CD4-positive, alpha-beta T cell (primary cell): ENCODE measurements at regions not wholly inside any gene's neighbourhood (a gene's known extent, or its start where the extent isn't known, plus 50 kb on each side); places are given as distances from the start of the nearest gene placed in this dataset.
"Not testable (repeated sequence)": the region's sequence is repeated elsewhere in the genome, so short reads cannot be mapped to it uniquely, and the experiment has no call there.

Source experiments
- ATAC-seq: fragments of 200-7000 bp; cut with Tn5 transposase; one replicate; pipeline ENCODE4 v1.10.0; 2022; ENCODE audit warnings: mild to moderate bottlenecking; ENCODE audit not compliant: poor library complexity
- CTCF ChIA-PET: fragments of 350-600 bp; sonication (Branson Sonifier 250); formaldehyde crosslinking; loops from one replicate; lab custom pipeline; 2021; ENCODE audit warnings: antibody characterized with exemption, inconsistent platforms; lab: Charles Lee
- POLR2A ChIA-PET: fragments of 350-600 bp; sonication (Branson Sonifier 250); formaldehyde crosslinking; loops from one replicate; lab custom pipeline; 2021; ENCODE audit warnings: antibody characterized with exemption, inconsistent platforms; lab: Charles Lee
- DNase-seq, 14 experiments: peaks; one replicate each; pipeline ENCODE4 v3.0.0-alpha.2; 2013 to 2020; ENCODE audit warnings: mixed read lengths in 2 of 14
- H3K27ac ChIP-seq, 2 donors: one replicate each; pipeline versions ENCODE4 v1.5.1 to v1.7.0; 2013; ENCODE audit warnings: low read length in 2 of 2, low read depth in 1 of 2, mild to moderate bottlenecking in 1 of 2
- H3K27me3 ChIP-seq, 2 experiments: 1 replicate in 1 of 2; 2 replicates in 1 of 2; pipeline versions ENCODE4 v1.6.1 to v1.7.0; 2013; ENCODE audit warnings: low read length in 2 of 2, control low read depth in 1 of 2, mild to moderate bottlenecking in 1 of 2, moderate library complexity in 1 of 2; ENCODE audit not compliant: insufficient read depth in 2 of 2, control insufficient read depth in 1 of 2
- H3K36me3 ChIP-seq: one replicate; pipeline ENCODE4 v1.6.1; 2013; ENCODE audit warnings: low read length, control low read depth; ENCODE audit not compliant: insufficient read depth
- H3K4me1 ChIP-seq: one replicate; pipeline ENCODE4 v1.6.1; 2013; ENCODE audit warnings: low read length, control low read depth; ENCODE audit not compliant: insufficient read depth
- H3K4me3 ChIP-seq: one replicate; pipeline ENCODE4 v1.5.1; 2013; ENCODE audit warnings: mild to moderate bottlenecking, low read length, moderate library complexity
- H3K9me3 ChIP-seq, 2 experiments: 1 replicate in 1 of 2; 2 replicates in 1 of 2; pipeline versions ENCODE4 v1.6.1 to v1.7.0; 2013; ENCODE audit warnings: low read length in 2 of 2, mild to moderate bottlenecking in 2 of 2, control low read depth in 1 of 2, moderate library complexity in 1 of 2; ENCODE audit not compliant: control insufficient read depth in 1 of 2, insufficient read depth in 1 of 2
- H3K27ac Mint-ChIP-seq: one replicate; pipeline ENCODE4 v1.8.0; 2020; ENCODE audit warnings: mixed read lengths
- H3K27me3 Mint-ChIP-seq: one replicate; pipeline ENCODE4 v1.8.0; 2021; ENCODE audit warnings: mixed read lengths
- H3K36me3 Mint-ChIP-seq: one replicate; pipeline ENCODE4 v1.8.0; 2021; ENCODE audit warnings: low read depth, mixed read lengths
- H3K4me1 Mint-ChIP-seq: one replicate; pipeline ENCODE4 v1.8.0; 2021; ENCODE audit warnings: low read depth, mixed read lengths
- H3K4me3 Mint-ChIP-seq: one replicate; pipeline ENCODE4 v1.8.0; 2020; ENCODE audit warnings: mild to moderate bottlenecking, mixed read lengths
- H3K9me3 Mint-ChIP-seq: one replicate; pipeline ENCODE4 v1.8.0; 2020; ENCODE audit warnings: mixed read lengths
- intact Hi-C, 2 experiments: fragments of 100-400 bp; cut with DNase I in 1 of 2; cut with micrococcal nuclease in 1 of 2; formaldehyde crosslinking; loops; one replicate each; pipeline versions ENCODE4 v1.15.1 to v1.9.0; 2023 to 2025; cut with DNase I, micrococcal nuclease
- TF ChIP-seq, protein P1 (sequence below): fragments of 200-600 bp; IDR thresholded peaks from one replicate; pipeline ENCODE4 v1.8.0; 2022; ENCODE audit warnings: antibody characterized with exemption, mild to moderate bottlenecking

DNA sequence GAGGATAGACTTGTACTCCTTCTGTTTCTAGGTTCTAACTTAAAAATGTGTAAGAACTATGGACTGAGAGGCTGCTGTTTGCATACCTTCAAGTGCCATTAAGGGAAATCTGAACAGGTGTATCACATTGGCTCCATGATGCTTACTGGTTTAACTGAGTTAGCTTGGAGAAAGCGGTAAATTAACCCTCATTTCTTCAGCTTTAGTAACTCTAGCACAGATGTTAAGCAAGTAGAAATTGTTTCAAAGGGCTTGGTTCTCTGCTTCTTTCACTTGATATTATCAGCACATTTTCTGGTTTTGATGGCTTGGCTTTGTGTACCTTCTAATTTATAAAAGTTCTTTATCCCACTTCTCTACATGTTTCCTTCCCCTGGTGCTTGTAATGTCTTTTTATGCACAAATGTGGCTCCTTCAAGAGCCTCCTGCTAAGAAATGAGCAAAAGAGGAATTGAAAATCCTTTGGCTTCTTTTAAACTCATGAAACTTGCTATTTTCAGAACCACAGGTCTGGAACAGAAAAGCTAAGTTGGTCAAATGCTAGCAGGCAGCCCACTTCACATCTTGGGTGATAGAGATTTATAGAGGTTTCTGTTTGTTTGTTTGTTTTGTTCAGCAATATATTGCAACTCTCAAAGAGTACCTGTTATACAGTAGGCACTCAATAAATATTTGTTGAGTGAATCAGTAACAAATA is 249.9 kb upstream of the THUMPD2 start:
- H3K4me1 ChIP-seq = no peaks in the 10 kb centered on the region
- Mint-ChIP-seq H3K4me1 (no peaks in the 10 kb centered on the region), H3K27me3 (no peaks in the 10 kb centered on the region), H3K27ac (no peak overlapping the region), H3K4me3 (no peak overlapping the region), H3K36me3 (no peaks in the 10 kb centered on the region), H3K9me3 (peaks cover 3% of the 10 kb centered on the region)
- H3K4me3 ChIP-seq = no peak overlapping the region
- no peaks in the 10 kb centered on the region for H3K27me3 ChIP-seq
- TF ChIP-seq, protein P1, sequence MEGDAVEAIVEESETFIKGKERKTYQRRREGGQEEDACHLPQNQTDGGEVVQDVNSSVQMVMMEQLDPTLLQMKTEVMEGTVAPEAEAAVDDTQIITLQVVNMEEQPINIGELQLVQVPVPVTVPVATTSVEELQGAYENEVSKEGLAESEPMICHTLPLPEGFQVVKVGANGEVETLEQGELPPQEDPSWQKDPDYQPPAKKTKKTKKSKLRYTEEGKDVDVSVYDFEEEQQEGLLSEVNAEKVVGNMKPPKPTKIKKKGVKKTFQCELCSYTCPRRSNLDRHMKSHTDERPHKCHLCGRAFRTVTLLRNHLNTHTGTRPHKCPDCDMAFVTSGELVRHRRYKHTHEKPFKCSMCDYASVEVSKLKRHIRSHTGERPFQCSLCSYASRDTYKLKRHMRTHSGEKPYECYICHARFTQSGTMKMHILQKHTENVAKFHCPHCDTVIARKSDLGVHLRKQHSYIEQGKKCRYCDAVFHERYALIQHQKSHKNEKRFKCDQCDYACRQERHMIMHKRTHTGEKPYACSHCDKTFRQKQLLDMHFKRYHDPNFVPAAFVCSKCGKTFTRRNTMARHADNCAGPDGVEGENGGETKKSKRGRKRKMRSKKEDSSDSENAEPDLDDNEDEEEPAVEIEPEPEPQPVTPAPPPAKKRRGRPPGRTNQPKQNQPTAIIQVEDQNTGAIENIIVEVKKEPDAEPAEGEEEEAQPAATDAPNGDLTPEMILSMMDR = no peak
- DNase-seq (no peak), ATAC-seq (no peak)
- ChIA-PET CTCF (no interaction called here), POLR2A (no interaction called here)
- no peaks in the 10 kb centered on the region for H3K9me3 ChIP-seq
- intact Hi-C loops = no loop called here
- H3K36me3 ChIP-seq = no peaks in the 10 kb centered on the region
- no peak overlapping the region for H3K27ac ChIP-seq

DNA sequence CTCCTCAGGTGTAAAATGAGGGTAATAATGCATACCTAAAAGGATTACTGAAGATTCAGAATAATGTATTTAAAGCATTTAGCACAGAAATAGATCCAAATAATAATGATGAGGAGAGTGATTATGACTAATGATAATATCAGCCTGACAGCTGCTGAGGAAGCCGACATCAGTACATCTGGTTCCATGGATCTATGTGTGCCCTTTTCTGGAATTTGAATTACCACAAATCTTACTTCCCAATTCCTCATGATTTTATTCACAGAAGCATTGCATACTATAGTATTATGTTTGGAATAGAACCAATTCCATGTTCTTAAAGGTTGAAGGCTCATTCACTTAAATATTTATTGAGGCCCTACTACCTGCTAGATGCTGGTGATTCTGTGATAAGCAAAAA is 248.9 kb upstream of the THUMPD2 start:
- no peak overlapping the region for H3K4me3 Mint-ChIP-seq
- DNase-seq = no peak
- intact Hi-C loops = no loop called here
- no peak overlapping the region for H3K27ac Mint-ChIP-seq
- no peaks in the 10 kb centered on the region for H3K27me3 ChIP-seq
- no peaks in the 10 kb centered on the region for H3K4me1 ChIP-seq
- CTCF ChIA-PET = no interaction called here
- peaks cover 7% of the 10 kb centered on the region for H3K9me3 Mint-ChIP-seq
- ATAC-seq = no peak
- no peaks in the 10 kb centered on the region for H3K36me3 ChIP-seq
- no peaks in the 10 kb centered on the region for H3K36me3 Mint-ChIP-seq
- POLR2A ChIA-PET = no interaction called here
- H3K4me1 Mint-ChIP-seq = no peaks in the 10 kb centered on the region
- no peaks in the 10 kb centered on the region for H3K27me3 Mint-ChIP-seq
- H3K27ac ChIP-seq = no peak overlapping the region
- no peaks in the 10 kb centered on the region for H3K9me3 ChIP-seq
- no peak overlapping the region for H3K4me3 ChIP-seq
- TF ChIP-seq, protein P1 = no peak

DNA sequence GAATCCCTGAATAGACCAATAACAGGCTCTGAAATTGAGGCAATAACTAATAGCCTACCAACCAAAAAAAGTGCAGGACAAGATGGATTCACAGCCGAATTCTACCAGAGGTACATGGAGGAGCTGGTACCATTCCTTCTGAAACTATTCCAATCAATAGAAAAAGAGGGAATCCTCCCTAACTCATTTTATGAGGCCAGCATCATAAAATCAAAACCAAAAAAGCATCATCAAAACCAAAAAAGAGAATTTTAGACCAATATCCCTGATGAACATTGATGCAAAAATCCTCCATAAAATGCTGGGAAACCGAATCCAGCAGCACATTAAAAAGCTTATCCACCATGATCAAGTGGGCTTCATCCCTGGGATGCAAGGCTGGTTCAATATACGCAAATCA is 246.2 kb upstream of the THUMPD2 start:
- CTCF ChIA-PET, H3K36me3 Mint-ChIP-seq, H3K4me3 ChIP-seq, H3K27me3 Mint-ChIP-seq, H3K4me1 Mint-ChIP-seq, H3K27ac ChIP-seq, POLR2A ChIA-PET, H3K36me3 ChIP-seq, H3K4me1 ChIP-seq, DNase-seq, ATAC-seq, intact Hi-C loops, H3K4me3 Mint-ChIP-seq, H3K27ac Mint-ChIP-seq, H3K27me3 ChIP-seq: not testable (repeated sequence)
- peaks cover 6 to 10% of the 10 kb centered on the region in 2 experiments for H3K9me3 ChIP-seq
- peaks cover 15% of the 10 kb centered on the region for H3K9me3 Mint-ChIP-seq

DNA sequence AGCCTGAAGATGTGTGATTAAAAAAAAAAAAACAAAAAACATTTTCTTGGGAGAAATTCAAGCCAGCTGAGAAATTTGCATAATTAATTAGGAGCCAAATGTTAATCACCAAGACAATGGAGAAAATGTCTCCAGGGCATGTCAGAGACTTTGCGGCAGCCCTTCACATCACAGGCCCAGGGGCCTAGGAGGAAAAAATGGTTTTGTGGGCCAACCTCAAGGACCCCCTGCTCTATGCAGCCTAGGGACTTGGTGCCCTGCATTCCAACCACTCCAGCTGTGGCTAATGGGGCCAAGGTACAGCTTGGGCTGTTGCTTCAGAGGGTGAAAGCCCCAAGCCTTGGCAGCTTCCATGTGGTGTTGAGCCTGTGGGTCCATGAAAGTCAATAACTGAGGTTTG is 241.9 kb upstream of the THUMPD2 start:
- Histone ChIP-seq H3K9me3 (peaks cover 6 to 10% of the 10 kb centered on the region in 2 experiments), H3K4me1 (no peaks in the 10 kb centered on the region), H3K4me3 (no peak overlapping the region), H3K36me3 (no peaks in the 10 kb centered on the region), H3K27me3 (no peaks in the 10 kb centered on the region), H3K27ac (no peak overlapping the region)
- H3K27me3 Mint-ChIP-seq = no peaks in the 10 kb centered on the region
- no peaks in the 10 kb centered on the region for H3K36me3 Mint-ChIP-seq
- no peaks in the 10 kb centered on the region for H3K4me1 Mint-ChIP-seq
- CTCF ChIA-PET = no interaction called here
- POLR2A ChIA-PET = no interaction called here
- no peak overlapping the region for H3K27ac Mint-ChIP-seq
- intact Hi-C loops = no loop called here
- ATAC-seq = no peak
- H3K9me3 Mint-ChIP-seq = peaks cover 20% of the 10 kb centered on the region
- no peak for DNase-seq
- H3K4me3 Mint-ChIP-seq = no peak overlapping the region
- TF ChIP-seq, protein P1 = no peak
